HG02840 (cell line): ENCODE measurements at regions not wholly inside any gene's neighbourhood (a gene's known extent, or its start where the extent isn't known, plus 50 kb on each side); places are given as distances from the start of the nearest gene placed in this dataset.

Source experiments
- ATAC-seq: cut with Tn5 transposase; IDR thresholded peaks from one replicate; pipeline ENCODE4 v1.9.1; 2021; ENCODE audit warnings: mild to moderate bottlenecking, moderate library complexity, moderate number of reproducible peaks; ENCODE audit not compliant: unreplicated experiment, low FRiP score

- ATAC-seq, result no peak
Measured at GRCh38 chr3:159209459-159209858, 407.6 kb downstream of the MFSD1 start.

DNA sequence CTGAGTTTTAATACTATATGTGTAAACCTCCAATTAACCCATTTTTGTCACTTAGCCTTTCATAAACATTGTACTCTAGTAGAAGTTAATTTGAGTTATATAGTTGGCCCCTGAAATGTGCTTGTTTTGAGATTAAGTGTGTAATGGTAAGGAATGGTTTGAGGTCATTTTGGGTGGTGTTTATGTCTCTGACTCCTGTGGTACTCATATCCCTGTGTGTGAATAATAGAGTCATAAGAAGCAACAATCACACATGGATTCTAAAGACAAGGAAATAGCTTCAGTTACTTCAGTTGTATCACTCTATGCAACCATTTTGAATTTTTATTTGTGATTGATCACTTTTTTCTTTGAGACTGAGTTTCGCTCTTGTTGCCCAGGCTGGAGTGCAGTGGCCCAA lies 408.5 kb downstream of the MFSD1 start:
- no peak for ATAC-seq

DNA sequence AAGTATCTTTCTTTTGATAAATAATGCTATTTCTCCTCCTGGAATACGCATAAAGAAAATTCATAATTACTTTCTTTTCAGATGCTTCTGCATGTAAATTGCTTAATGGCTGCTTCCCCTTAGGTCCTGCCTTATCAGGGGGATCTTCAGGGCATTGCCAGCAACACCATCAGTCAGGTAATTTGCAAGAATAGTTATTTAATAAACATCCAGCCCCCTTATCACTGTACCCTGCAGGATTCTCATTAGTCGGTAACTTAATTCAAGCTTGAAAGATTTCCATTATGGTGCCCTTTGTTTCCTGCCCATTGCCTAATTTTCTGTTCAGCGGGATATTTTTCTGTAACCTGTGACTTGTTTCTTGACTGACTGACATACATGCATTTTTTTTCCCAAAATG lies 414.5 kb downstream of the MFSD1 start:
- ATAC-seq, result no peak

DNA sequence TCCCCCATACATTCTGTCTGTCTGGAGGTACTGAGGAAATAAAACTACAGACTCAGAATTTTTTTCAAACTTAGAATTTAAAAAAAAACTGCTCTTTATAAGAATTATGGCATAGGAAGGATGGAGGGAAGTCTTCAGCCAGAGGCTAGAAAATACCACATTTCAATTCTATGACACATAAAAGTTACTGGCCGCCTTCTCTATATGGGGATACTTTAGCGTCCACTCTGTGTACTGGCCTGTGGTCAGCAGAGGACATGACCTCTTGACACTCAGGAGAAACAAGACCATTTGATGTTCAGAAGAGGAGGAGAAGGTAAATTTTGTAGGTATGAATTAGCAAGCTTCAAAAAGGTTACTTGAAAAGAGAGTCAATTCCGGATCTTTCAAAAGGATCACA lies 417.4 kb downstream of the MFSD1 start:
- no peak for ATAC-seq

DNA sequence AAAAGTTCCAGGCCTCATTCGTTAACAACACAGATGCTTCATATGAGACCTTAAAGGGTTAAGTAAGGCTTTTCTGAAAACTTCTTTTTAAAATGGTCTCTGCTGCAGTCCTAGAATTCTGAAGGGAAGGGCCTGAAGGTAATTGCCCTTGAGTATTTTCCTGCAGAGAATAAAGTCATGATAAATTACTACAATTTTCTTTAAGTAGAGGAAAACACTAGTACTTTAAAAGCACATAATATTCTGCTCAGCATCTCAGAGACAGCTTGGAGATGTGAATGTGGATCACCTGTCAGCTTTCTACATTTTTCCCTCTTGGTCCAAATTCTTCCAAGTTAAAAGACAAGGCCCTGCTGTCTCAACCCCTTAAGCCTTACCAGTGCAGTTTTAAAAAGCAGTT lies 419.5 kb downstream of the MFSD1 start:
- ATAC-seq, result no peak

- no peak for ATAC-seq
Measured at GRCh38 chr3:159229116-159229680, 427.3 kb downstream of the MFSD1 start.

DNA sequence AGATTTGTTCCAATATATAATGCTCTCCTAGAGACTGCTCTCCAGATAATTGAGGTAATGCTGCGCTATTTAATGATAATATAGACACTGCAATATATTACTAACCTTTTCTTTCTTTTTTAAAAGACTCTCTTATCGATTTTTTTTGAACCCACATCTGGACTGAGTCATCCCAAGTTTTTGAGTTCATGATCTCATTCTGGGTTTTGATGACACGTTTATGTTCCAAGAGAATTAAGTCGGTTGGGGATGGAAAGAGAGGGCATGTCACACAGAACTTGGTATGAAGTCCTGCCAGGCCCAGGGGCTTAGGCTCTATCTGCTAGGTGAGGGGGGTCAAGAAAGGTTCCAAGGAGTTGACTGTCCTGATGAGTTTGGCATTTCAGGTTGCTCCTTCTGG lies 431.1 kb downstream of the MFSD1 start:
- no peak for ATAC-seq

GRCh38 chr3:159233734-159234133 lies 431.9 kb downstream of the MFSD1 start:
- ATAC-seq, result no peak

DNA sequence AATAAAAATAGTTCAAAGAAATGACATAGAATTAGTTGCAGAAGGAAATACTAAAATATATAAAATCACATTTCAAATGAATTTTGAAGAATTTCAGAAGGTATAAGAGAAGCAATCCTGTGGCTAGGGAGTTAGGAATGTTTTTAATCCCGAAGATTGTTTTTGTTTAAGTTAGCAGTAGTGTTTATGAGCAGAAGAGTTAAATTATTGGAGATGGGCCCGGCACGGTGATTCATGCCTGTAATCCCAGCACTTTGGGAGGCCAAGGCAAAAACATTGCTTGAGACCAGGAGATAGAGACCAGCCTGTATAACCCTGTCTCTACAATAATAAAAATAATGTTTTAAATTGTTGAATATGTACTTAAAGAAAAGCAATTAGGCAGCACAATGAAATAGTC lies 432.5 kb downstream of the MFSD1 start:
- ATAC-seq, result no peak

- ATAC-seq, result no peak
Measured at GRCh38 chr3:159236321-159236720, 434.5 kb downstream of the MFSD1 start.

- no peak for ATAC-seq
Measured at GRCh38 chr3:159237226-159237625, 435.4 kb downstream of the MFSD1 start.

- ATAC-seq, result no peak
Measured at GRCh38 chr3:159238646-159239045, 436.8 kb downstream of the MFSD1 start.

GRCh38 chr3:159239059-159239458 lies 437.2 kb downstream of the MFSD1 start:
- ATAC-seq, result no peak

DNA sequence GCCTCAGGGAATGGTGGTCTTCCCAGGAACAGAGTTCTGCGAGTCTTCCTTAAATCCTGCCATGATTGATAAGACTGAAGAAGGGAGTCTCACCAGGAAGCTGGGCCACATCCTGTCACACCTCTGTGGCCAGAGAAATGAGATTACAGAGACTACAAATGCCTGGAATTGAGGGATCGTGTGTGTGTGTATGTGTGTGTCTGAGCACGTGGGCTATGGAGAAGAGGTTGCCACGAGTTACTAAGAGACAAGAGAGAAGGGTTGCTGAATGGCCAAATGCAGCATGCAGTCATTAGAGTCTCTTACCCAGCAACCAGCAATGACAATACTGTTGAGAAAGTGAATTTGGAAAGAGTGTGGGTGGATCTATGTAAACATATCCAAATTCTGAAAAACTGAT lies 443.1 kb downstream of the MFSD1 start:
- no peak for ATAC-seq

- no peak for ATAC-seq
Measured at GRCh38 chr3:159245871-159246270, 444.0 kb downstream of the MFSD1 start.

GRCh38 chr3:159246385-159246784 lies 444.5 kb downstream of the MFSD1 start:
- ATAC-seq, result no peak

- no peak for ATAC-seq
Measured at GRCh38 chr3:159249472-159250174, 447.8 kb downstream of the MFSD1 start.

DNA sequence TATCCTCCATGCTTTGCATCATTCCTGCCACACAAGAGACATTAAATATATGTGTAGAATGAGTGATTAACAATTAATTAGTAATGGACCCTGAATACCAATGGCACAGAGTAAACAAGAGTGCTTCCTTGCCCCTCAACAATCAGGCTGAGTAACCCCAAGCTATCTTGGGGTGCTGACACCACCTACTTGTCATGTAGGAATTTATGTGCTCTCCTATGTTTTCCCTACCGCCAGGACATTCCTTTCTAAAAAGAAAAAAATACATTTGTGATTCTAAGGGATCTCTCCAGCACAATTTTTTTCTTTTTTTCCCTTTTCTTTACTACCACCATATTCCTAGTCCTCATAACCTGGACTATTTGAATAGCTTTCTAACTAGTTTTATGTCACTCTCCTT lies 449.1 kb downstream of the MFSD1 start:
- no peak for ATAC-seq

DNA sequence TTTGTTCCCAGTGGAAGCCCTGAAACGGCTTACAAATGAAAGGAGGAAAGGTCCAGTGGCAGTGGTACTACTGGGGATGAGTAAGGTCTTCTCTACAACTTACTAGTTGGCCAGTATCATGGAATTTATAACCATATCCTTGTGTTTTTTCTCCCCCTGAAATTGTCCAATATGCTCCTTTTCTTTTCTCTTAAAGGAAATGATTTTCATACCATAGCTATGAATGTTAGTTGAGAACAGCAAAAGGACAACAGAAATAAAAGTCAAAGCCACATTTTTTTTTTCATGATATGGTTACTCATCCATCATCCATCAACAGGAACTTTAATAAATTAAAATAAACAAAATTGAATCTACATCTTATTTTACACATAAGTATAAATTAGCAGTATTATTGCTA lies 450.4 kb downstream of the MFSD1 start:
- ATAC-seq, result no peak

- no peak for ATAC-seq
Measured at GRCh38 chr3:159252772-159253384, 451.0 kb downstream of the MFSD1 start.

- no peak for ATAC-seq
Measured at GRCh38 chr3:159253860-159254259, 452.0 kb downstream of the MFSD1 start.

GRCh38 chr3:159257954-159258353 lies 456.1 kb downstream of the MFSD1 start:
- ATAC-seq, result no peak
